Thyroid gland (tissue), 4 donors: ENCODE measurements at regions not wholly inside any gene's neighbourhood (a gene's known extent, or its start where the extent isn't known, plus 50 kb on each side); places are given as distances from the start of the nearest gene placed in this dataset.

Experiments
- CTCF ChIP-seq, 6 experiments: fragments of 200-600 bp in 3 of 6; fragments of 450-650 bp in 3 of 6; sonication (generic) in 3 of 6; IDR thresholded peaks; one replicate each; pipeline ENCODE4 v1.5.1; 2016 to 2019; ENCODE audit warnings: antibody characterized with exemption in 6 of 6, mild to moderate bottlenecking in 2 of 6, inconsistent platforms in 1 of 6, moderate library complexity in 1 of 6
- POLR2A ChIP-seq, 2 donors: fragments of 450-650 bp; IDR thresholded peaks; one replicate each; pipeline ENCODE4 v1.6.1; 2017; ENCODE audit warnings: antibody characterized with exemption in 2 of 2, mild to moderate bottlenecking in 2 of 2, moderate library complexity in 1 of 2

- no peak for TF ChIP-seq CTCF (IDR thresholded peaks at IDR 0.05)
- no peak for TF ChIP-seq POLR2A (IDR thresholded peaks at IDR 0.05)
These were observed 587.1 kb upstream of the LRRTM4 start for GRCh38 chr2:78109272-78109671.
